ENCODE measurements at regions not wholly inside any gene's neighbourhood (a gene's known extent, or its start where the extent isn't known, plus 50 kb on each side); places are given as distances from the start of the nearest gene placed in this dataset.

DNA sequence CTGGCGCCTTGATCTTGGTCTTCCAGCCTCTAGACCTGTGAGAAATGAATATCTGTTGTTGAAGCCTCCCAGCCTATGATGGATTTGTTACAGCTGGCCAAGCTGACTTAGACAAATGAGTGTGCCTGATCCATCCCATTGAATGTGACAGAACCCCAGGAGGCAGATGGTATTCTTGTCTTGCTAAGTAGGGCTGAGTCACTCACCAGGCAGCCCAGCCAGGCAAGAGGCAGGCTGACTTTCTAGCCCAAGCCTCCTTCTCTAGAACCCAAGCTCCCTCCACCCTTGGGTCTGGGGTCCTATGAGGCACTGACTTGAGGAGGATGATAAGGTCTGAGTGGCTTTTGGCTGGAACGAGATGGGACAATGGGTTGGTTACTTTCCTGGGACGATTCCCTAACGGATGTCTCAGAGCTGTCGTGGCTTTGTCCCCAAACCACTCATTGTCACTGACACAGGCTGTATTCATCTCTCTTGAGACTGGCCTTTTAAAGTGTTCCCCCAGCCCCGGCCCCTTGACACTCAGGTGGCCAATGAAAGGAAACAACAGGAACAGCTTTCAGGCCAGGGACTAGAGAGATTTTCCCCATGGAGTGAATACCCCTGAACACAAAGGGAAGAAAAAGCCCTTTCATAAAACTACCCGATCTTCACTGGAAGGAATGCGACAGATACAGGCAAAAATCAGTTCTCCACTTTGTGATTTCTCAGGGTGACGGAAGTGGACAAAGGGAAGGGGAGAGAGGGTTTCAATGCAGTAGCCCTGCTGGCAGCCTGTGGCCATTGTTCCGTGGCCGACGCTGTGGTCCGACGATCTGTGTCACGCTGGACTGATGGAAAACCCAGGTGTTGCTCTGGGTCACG is 264.2 kb downstream of the AACS start:
- TF ChIP-seq, protein P1, sequence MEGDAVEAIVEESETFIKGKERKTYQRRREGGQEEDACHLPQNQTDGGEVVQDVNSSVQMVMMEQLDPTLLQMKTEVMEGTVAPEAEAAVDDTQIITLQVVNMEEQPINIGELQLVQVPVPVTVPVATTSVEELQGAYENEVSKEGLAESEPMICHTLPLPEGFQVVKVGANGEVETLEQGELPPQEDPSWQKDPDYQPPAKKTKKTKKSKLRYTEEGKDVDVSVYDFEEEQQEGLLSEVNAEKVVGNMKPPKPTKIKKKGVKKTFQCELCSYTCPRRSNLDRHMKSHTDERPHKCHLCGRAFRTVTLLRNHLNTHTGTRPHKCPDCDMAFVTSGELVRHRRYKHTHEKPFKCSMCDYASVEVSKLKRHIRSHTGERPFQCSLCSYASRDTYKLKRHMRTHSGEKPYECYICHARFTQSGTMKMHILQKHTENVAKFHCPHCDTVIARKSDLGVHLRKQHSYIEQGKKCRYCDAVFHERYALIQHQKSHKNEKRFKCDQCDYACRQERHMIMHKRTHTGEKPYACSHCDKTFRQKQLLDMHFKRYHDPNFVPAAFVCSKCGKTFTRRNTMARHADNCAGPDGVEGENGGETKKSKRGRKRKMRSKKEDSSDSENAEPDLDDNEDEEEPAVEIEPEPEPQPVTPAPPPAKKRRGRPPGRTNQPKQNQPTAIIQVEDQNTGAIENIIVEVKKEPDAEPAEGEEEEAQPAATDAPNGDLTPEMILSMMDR (IDR thresholded peaks at IDR 0.05; ENCODE audit: insufficient read depth, low read depth, low read length, missing control alignments), result no peak
- DNase-seq (ENCODE audit: low read depth), result peak; percentile 6
- H3K4me3 ChIP-seq (ENCODE audit: low read length), result no peak overlapping the region

DNA sequence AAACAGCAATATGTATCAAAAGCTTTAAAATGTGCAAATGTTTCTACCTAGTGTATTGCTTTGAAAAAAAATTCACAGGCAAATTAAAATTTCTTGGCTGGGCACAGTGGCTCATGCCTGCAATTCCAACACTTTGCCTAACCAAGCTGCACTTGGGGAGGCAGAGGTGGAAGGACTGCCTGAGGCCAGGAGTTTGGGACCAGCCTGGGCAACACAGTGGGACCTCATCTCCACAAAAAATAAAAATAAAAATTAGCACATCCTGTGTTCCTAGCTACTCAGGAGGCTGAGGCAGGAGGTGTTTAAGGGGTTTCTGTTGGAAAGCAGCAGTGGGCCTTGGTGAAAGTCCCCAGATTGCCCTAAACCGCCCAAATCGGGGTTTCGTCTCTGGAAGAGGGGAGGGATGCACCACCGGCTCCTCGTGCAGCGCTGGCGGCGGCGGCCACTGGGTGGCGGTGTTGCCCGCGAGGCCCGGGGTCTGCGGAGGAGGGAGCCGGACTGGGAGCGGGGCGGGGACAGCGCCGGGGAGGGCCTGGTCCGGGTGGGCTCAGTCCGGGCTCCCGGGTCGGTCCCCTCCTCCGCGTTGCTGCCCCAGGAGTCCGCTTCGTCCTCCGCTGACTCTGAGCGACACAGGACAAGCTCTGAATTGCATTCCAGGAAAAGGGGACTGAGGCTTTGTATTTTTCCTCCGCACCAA is 265.6 kb downstream of the AACS start:
- peak overlapping the region; percentile 32 for H3K4me3 ChIP-seq (ENCODE audit: low read length)
- TF ChIP-seq, protein P1 (IDR thresholded peaks at IDR 0.05; ENCODE audit: insufficient read depth, low read depth, low read length, missing control alignments), result peak; percentile 58
- DNase-seq (ENCODE audit: low read depth), result peak; percentile 20

DNA sequence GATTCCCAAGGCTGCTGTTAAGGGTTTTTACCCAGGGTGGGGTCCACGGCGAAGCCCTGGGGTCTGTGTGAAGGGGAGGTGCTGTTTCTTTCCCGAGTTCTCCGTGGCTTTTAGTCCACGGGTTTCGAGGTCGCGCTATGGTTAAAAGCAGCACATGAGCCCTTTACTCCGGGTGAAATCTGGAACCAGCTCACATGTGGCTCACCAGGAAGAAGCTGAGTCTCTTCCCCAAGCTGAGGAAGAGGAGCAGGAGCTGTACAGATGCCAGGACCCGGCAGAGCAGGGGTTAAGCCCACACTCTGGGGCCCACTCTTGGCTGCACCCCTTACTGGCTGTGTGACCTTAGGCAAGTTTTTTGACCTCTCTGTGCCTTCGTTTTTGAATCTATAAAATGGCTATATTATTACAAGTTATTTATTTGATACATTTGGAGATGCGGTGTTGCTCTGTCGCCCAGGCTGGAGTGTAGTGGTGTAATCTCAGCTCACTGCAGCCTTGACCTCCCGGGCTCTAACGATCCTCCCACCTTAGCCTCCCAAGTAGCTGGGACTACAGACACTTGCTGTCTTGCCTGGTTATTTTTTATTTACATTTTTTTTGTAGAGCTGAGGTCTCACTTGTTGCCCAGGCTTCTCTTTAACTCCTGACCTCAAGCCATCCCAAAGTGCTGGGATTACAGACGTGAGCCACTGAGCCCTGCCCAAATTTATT is 266.3 kb downstream of the AACS start:
- no peak for DNase-seq (ENCODE audit: low read depth)
- TF ChIP-seq, protein P1 (IDR thresholded peaks at IDR 0.05; ENCODE audit: insufficient read depth, low read depth, low read length, missing control alignments), result no peak
- peak overlapping the region; percentile 32 for H3K4me3 ChIP-seq (ENCODE audit: low read length)

DNA sequence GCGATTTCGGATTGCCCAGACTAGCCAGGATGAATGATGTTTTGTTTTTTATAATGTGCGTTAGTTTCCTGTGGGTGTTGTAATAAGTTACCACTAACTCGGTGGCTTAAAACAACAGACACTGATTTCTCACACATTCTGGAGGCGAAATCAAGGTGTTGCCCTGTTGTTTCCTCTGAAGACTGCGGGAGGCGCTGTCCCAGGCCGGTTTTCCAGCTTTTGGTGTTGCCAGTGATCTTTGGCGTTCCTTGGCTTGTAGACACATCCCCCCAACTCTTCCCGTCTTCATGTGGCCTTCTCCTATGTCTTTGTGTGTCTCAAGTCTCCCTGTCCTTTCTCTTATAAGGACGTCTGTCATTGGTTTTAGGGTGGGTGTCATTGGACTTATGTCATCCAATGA is 267.7 kb downstream of the AACS start:
- H3K4me3 ChIP-seq (ENCODE audit: low read length), result no peak overlapping the region

DNA sequence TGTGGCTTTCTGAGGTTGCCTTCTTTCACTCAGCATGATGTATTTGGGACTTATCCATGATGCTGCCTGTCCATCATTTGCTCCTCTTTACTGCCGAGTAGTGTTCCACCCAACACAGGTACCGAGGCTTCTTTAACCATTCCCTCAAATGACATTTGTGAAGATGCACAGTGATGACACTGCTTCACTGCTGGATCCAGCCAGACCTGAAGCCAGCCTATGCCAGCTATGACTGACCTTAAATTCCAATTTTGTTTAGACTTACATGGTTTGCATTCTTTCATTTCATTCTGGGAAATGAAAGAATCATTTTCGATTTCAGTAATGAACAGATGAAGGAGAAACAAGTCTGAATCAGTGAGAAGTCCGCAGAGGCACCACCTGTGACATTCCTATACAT is 271.0 kb downstream of the AACS start:
- TF ChIP-seq, protein P1 (IDR thresholded peaks at IDR 0.05; ENCODE audit: insufficient read depth, low read depth, low read length, missing control alignments), result no peak
- no peak for DNase-seq (ENCODE audit: low read depth)

More for the DNA sequence above, 267.7 kb downstream of the AACS start:
- TF ChIP-seq, protein P1 (IDR thresholded peaks at IDR 0.05; ENCODE audit: insufficient read depth, low read depth, low read length, missing control alignments), result no peak
- DNase-seq (ENCODE audit: low read depth), result no peak

DNA sequence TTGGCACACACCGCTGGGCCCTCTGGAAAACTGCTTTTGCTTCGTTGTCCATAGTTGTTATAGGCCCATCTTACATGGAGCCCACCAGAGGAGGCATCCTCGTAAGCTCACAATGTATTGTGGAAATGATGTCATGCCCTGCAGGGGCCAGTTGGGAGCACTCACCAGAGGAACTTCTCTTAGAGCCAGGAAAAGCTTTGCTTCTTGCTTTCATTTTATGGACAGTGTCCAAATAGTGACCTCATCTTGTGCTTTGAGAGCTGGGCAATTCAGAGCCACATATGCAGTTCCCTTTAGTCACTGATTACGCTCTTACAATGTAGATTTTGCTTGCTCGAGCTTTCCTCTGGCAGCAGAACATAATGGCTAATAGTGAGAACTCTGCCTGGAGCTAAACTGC is 275.6 kb downstream of the AACS start:
- no peak overlapping the region for H3K4me3 ChIP-seq (ENCODE audit: low read length)
- DNase-seq (ENCODE audit: low read depth), result peak; percentile 6
- TF ChIP-seq, protein P1 (IDR thresholded peaks at IDR 0.05; ENCODE audit: insufficient read depth, low read depth, low read length, missing control alignments), result no peak

More for the DNA sequence above, 271.0 kb downstream of the AACS start:
- H3K4me3 ChIP-seq (ENCODE audit: low read length), result no peak overlapping the region

All from epithelial cell of esophagus (primary cell).